Subcutaneous abdominal adipose tissue (tissue), 5 donors: ENCODE measurements at regions not wholly inside any gene's neighbourhood (a gene's known extent, or its start where the extent isn't known, plus 50 kb on each side); places are given as distances from the start of the nearest gene placed in this dataset.
"Not testable (repeated sequence)": the region's sequence is repeated elsewhere in the genome, so short reads cannot be mapped to it uniquely, and the experiment has no call there.

ENCODE experiments used
- H3K27ac ChIP-seq: one replicate; pipeline ENCODE4 v1.7.0; 2013; ENCODE audit warnings: low read depth, mild to moderate bottlenecking, inconsistent platforms, low read length, moderate library complexity
- H3K27me3 ChIP-seq, 5 donors: one replicate each; pipeline ENCODE4 v1.7.0; 2013; ENCODE audit warnings: low read length in 5 of 5, inconsistent platforms in 1 of 5; ENCODE audit not compliant: control insufficient read depth in 5 of 5, insufficient read depth in 4 of 5
- H3K36me3 ChIP-seq, 5 donors: one replicate each; pipeline ENCODE4 v1.7.0; 2013; ENCODE audit warnings: low read length in 5 of 5; ENCODE audit not compliant: control insufficient read depth in 5 of 5, insufficient read depth in 5 of 5
- H3K4me1 ChIP-seq, 5 donors: one replicate each; pipeline ENCODE4 v1.7.0; 2013; ENCODE audit warnings: low read length in 5 of 5, mild to moderate bottlenecking in 3 of 5, moderate library complexity in 1 of 5; ENCODE audit not compliant: control insufficient read depth in 5 of 5, insufficient read depth in 5 of 5
- H3K4me3 ChIP-seq, 5 donors: one replicate each; pipeline ENCODE4 v1.7.0; 2013; ENCODE audit warnings: low read length in 5 of 5, low read depth in 1 of 5
- H3K9ac ChIP-seq, 5 donors: one replicate each; pipeline ENCODE4 v1.7.0; 2013; ENCODE audit warnings: low read length in 5 of 5, mild to moderate bottlenecking in 4 of 5, moderate library complexity in 3 of 5
- H3K9me3 ChIP-seq, 5 donors: one replicate each; pipeline ENCODE4 v1.7.0; 2013; ENCODE audit warnings: low read length in 5 of 5; ENCODE audit not compliant: control insufficient read depth in 5 of 5
- donor health status: healthy.
- donor health status: healthy.
- donor health status: healthy.
- donor health status: healthy.
- donor health status: healthy.

DNA sequence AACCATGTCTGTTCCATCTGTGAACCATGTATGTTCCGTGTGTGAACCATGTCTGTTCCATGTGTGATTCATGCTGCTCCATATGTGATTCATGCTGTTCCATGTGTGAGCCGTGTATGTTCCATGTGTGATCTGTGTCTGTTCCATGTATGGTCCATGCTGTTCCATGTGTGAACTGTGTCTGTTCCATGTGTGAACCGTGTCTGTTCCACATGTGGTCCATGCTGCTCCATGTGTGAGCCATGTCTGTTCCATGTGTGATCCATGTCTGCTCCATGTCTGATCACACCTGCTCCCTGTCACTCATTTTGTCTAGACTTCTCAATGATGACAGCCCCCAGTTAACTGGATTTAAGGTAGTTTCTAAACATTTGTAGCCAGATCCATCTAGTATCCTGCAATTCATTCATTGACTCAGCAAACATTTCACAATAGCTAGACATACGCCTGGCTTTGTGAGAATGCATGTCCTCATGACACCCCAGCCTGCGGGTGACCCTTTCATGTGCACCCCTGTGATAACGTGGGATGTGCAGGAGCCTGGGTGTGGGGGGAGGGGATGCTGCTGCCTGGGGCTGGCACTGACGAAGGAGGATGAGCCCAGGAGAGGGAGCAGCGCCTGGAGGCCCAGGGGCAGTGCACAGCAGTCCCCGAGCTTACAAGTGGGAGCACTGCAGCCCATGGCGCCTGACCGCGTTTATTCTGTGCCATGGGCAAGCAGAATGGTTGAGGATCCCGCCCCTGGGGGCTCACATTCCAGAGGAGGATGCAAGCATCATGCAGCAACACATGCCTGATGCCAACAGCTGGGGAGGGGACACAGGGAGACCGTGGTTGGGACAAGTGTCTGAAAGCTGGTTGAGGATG, 74.1 kb upstream of the METTL9 start:
- H3K4me1 ChIP-seq: peaks cover 0 to 15% (median 9%) of the 10 kb centered on the region in 5 donors
- not testable (repeated sequence) for H3K27me3 ChIP-seq, H3K27ac ChIP-seq, H3K36me3 ChIP-seq, H3K9ac ChIP-seq, H3K9me3 ChIP-seq, H3K4me3 ChIP-seq

DNA sequence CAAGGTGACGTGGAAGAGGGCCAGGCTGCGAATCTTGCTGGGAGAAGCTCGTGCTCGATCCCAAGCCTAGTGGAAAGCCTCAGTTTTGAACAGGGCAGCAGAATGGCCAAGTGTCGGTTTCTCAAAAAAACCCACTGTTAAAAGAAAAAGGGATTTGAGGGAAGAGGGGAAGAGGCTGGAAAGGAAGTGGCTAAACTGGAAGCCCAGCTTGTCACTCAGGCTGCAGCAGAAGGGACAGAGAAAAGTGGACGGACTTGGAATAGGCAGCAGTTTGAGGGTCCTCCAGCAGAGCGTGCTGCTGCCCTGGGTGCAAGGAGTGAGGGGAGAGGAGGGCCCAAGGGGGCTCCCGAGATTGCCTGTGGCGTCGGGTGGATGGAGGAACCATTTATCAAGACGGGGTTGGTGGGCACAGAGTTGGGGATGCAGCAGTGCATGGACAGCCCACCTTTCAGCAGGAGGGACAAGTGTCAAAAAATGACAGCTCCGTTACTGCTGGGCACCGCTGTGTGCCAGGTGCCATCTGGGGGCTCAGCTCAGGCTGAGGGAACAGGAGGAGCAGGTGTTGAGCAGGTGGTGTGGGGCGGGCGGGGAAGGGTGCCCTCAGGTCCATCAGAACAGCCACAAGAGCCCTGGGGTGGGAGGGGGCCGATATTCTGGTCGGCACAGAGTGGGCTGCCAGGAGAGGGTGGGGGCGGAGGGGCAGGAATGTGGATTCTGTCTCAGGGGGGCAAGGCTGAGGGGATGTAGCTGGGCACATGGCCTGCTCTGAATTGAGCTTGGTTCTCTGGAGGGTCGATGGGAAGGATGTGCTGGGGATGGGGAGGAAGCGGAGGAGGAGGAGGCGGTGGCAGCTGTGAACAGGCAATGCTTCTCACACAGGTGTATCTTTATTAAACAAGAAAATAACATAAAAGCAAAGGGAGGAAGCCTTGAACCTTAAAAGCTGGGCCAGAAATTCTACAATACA, 73.1 kb upstream of the METTL9 start:
- not testable (repeated sequence) for H3K4me1 ChIP-seq, H3K4me3 ChIP-seq, H3K27ac ChIP-seq, H3K9me3 ChIP-seq, H3K9ac ChIP-seq, H3K36me3 ChIP-seq, H3K27me3 ChIP-seq

DNA sequence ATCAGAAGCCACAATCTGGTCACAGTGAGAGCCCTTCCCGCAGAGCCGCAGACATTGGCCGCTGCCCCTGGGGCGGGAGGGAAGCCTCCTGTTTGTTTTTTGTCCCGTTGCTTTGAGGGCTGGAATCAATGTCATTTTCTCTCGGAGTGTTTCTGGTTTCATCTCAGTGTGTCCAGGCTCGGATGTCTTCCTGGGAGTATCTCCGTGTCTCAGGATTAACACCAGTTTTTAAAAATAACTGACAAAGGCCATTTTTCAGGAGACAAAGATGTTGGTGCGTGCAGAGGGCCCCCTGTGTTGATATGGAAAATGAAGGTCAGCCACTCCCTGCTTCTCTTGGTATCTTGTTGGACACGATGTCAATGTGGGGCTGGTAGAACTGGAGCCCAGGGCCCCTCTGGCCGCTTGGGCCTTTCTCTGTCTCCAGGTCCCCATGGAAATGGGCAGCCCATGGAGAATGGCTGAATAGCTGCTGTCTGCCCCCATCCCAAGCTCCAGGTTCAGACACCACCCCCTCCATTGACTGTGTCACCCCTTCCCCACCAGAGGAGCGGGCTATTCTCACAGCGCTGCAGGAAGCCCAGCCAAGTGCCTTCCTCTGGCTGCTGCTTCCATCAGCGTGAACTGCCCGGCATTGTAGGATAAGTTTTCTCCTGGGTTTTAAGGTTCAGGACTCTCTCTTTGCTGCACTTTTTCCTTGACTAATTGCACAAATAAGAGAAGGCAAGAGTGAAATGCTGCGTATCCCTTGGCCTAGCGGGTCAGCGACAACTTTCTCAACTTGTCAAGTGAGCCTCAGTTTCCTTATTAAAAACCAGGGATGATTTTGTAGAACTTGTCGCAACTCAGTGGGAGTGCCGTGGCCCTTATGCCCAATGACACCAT, 72.2 kb upstream of the METTL9 start:
- Histone ChIP-seq H3K36me3 (no peaks in the 10 kb centered on the region), H3K27me3 (no peaks in the 10 kb centered on the region), H3K4me3 (no peak overlapping the region), H3K9ac (no peak overlapping the region), H3K9me3 (peaks cover 0 to 3% (median 0%) of the 10 kb centered on the region in 5 donors), H3K27ac (no peak overlapping the region), H3K4me1 (no peaks in the 10 kb centered on the region)

DNA sequence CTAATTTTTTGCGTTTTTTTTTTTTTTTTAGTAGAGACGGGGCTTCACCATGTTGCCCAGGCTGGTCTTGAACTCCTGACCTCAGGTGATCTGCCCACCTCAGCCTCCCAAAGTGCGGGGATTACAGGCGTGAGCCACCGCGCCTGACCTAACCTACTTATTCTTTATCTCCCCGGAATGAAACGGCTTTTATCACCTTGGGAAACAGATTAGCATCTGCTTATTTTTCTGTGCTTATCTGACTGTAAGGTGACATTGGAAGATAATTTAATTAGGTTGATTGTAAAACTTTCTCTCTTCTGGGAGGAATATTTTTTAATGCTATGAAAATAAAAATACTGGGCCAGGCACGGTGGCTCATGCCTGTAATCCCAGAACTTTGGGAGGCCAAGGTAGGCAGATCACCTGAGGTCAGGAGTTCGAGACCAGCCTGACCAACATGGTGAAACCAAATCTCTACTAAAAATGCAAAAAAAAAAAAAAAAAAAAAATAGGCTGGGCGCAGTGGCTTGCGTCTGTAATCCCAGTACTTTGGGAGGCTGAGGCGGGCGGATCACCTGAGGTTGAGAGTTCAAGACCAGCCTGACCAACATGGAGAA, 70.2 kb upstream of the METTL9 start:
- not testable (repeated sequence) for H3K4me1 ChIP-seq, H3K27ac ChIP-seq, H3K9ac ChIP-seq

DNA sequence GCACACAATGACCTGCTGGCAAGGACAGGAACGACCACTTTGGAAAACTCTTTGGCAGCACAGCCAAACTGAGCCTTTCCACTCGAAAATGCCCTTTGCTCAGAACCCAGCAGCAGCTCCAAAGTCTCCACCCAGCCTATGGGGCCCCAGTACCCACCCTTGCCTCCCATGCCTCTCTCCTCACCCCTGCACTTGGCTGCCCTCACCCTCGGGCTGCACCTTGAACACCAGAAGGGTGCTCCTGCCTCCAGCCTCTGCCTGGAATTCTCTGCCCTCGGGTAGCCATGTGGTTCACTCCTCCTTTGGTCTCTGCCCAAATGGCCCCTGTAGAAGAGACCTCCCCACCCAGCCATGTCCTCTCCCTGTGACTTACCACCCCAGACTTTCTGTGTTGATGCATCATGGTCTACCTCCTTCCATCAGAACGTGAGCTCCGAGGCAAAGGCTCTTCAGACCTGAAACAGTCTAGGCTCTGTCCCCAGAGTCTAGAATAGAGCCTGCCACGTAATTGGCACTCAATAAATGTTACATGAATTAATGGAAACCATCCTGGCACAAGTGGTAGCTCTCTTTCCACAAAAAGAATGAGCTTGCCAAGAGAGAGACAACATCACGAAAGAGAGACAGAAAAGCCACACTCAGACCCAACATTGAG, 68.5 kb upstream of the METTL9 start:
- H3K4me3 ChIP-seq, H3K9me3 ChIP-seq, H3K27ac ChIP-seq, H3K4me1 ChIP-seq, H3K36me3 ChIP-seq, H3K9ac ChIP-seq, H3K27me3 ChIP-seq: not testable (repeated sequence)

More for the DNA sequence above, 70.2 kb upstream of the METTL9 start:
- H3K9me3 ChIP-seq, H3K27me3 ChIP-seq, H3K36me3 ChIP-seq, H3K4me3 ChIP-seq: not testable (repeated sequence)

DNA sequence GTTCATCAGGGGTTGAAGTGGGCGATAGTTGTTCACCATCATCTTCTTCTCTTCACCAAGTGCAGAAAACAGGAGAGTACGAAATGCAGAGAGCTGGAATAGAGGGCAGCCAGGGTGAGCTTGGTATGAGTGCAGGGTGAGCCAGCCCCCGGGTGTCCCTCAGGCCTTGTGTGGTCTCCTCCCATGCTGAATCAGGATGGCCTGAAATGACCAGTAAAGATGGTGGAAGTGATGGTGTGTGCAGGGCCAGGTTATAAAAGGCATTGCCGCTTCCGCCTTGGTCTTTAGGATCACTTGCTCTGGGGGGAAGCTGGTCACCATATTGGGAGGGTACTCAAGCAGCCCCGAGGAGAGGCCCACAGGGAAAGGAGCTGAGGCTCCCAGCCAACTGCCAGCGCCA, 66.4 kb upstream of the METTL9 start:
- not testable (repeated sequence) for H3K4me1 ChIP-seq, H3K27ac ChIP-seq, H3K4me3 ChIP-seq, H3K9ac ChIP-seq, H3K27me3 ChIP-seq, H3K9me3 ChIP-seq, H3K36me3 ChIP-seq

DNA sequence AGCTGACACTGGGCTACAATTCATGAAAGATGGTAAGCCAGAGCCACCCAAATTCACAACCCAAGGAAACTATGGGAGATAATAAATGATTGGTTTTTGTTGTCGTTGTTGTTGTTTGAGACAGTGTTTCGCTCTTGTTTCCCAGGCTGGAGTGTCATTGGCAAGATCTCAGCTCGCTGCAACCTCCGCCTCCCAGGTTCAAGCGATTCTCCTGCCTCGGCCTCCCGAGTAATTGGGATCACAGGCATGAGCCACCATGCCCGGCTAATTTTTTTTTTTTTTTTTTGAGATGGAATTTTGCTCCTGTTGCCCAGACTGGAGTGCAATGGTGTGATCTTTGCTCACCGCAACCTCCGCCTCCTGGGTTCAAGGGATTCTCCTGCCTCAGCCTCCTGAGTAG, 65.9 kb upstream of the METTL9 start:
- H3K9me3 ChIP-seq, H3K9ac ChIP-seq, H3K27ac ChIP-seq, H3K4me1 ChIP-seq, H3K4me3 ChIP-seq, H3K27me3 ChIP-seq, H3K36me3 ChIP-seq: not testable (repeated sequence)

DNA sequence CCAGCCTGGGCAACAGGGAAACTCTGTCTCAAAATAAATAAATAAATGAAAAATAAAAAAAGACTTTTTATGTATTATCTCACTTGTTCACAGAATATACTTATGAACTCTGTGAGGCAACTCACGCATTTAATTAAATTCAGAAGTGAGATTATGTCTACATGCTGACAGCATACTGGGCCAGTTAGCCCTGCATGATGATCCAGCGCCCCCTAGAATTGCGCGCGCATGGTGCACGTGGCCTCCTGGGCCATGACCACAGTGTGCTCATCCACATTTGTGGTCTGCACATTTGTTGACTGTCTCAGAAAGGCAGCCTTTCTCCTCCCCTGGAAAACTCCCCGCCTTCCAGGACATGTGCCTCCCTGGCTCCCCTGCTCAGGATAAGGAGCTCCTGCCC, 64.8 kb upstream of the METTL9 start:
- not testable (repeated sequence) for H3K4me1 ChIP-seq, H3K4me3 ChIP-seq, H3K9ac ChIP-seq, H3K27ac ChIP-seq, H3K27me3 ChIP-seq, H3K9me3 ChIP-seq, H3K36me3 ChIP-seq

DNA sequence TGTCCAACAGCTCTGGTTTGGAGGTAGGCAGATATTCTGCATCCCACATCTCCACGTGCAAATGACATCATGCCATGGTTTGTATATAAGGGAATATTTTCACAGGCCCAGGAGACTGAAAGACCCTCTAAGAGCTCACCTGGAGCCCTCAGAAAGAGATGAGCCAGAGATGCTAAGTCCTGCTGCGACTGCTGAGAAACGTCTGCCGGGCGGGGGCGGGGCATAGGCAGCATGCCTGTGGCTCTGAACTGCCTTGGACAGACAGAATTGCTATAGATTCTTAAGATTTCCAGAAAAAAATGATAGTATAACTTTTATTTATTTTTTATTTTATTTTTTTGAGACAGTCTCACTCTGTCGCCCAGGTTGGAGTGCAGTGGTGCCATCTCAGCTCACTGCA, 64.2 kb upstream of the METTL9 start:
- H3K27ac ChIP-seq, H3K27me3 ChIP-seq, H3K9me3 ChIP-seq, H3K36me3 ChIP-seq, H3K4me3 ChIP-seq, H3K4me1 ChIP-seq, H3K9ac ChIP-seq: not testable (repeated sequence)
